Spleen (tissue), 11 donors: ENCODE measurements at regions not wholly inside any gene's neighbourhood (a gene's known extent, or its start where the extent isn't known, plus 50 kb on each side); places are given as distances from the start of the nearest gene placed in this dataset.

Experiments
- DNase-seq: peaks from one replicate; pipeline ENCODE4 v3.0.0-alpha.2; 2020
- H3K27ac ChIP-seq, 8 donors: fragments of 200-600 bp; sonication (generic) in 7 of 8; 1 replicate in 4 of 8; 2 replicates in 4 of 8; pipeline versions ENCODE4 v1.5.0 to v1.8.0; 2016 to 2021; ENCODE audit warnings: inconsistent platforms in 4 of 8, mild to moderate bottlenecking in 4 of 8, moderate library complexity in 1 of 8
- H3K27me3 ChIP-seq, 7 donors: fragments of 200-600 bp; sonication (generic) in 6 of 7; replicated peaks in 1 of 7; 1 replicate in 4 of 7; 2 replicates in 3 of 7; pipeline versions ENCODE4 v1.5.0 to v1.8.0; 2016 to 2021; ENCODE audit warnings: inconsistent platforms in 3 of 7, mild to moderate bottlenecking in 1 of 7
- H3K36me3 ChIP-seq, 6 donors: fragments of 200-600 bp; sonication (generic) in 5 of 6; 1 replicate in 4 of 6; 2 replicates in 2 of 6; pipeline versions ENCODE4 v1.5.0 to v1.8.0; 2016 to 2021; ENCODE audit warnings: inconsistent platforms in 2 of 6
- H3K4me1 ChIP-seq, 6 donors: fragments of 200-600 bp; sonication (generic) in 5 of 6; 1 replicate in 3 of 6; 2 replicates in 3 of 6; pipeline versions ENCODE4 v1.5.0 to v1.8.0; 2016 to 2021; ENCODE audit warnings: inconsistent platforms in 3 of 6
- H3K4me3 ChIP-seq, 8 donors: fragments of 200-600 bp; sonication (generic) in 7 of 8; 1 replicate in 4 of 8; 2 replicates in 4 of 8; pipeline versions ENCODE4 v1.5.0 to v1.8.0; 2016 to 2021; ENCODE audit warnings: inconsistent platforms in 4 of 8, mild to moderate bottlenecking in 4 of 8, moderate library complexity in 2 of 8
- H3K9me3 ChIP-seq, 8 donors: fragments of 200-600 bp; sonication (generic) in 7 of 8; 1 replicate in 4 of 8; 2 replicates in 4 of 8; pipeline versions ENCODE4 v1.5.0 to v1.8.0; 2016 to 2021; ENCODE audit warnings: inconsistent platforms in 4 of 8
- POLR2A ChIP-seq, 3 donors: fragments of 450-650 bp; IDR thresholded peaks; one replicate each; pipeline ENCODE4 v1.5.1; 2017; ENCODE audit warnings: antibody characterized with exemption in 3 of 3, mild to moderate bottlenecking in 1 of 3
- POLR2AphosphoS5 ChIP-seq, 3 donors: sonication (generic); formaldehyde crosslinking; IDR thresholded peaks; one replicate each; pipeline ENCODE4 v1.5.1; 2017; ENCODE audit warnings: antibody characterized with exemption in 3 of 3
- WGBS, 5 donors: extraction: QIAGEN DNeasy Blood & Tissue Kit in 3 of 5; methylation state at CpG; one replicate each; pipeline versions ENCODE4 v1.1.5 to v1.1.7; 2013 to 2018; 5-methylcytosine and 5-hydroxymethylcytosine counted together
- intact Hi-C: fragments of 100-400 bp; cut with DNase I; formaldehyde crosslinking; loops from one replicate; pipeline ENCODE4 v1.15.0; 2023; ENCODE audit warnings: low total_unique reads
- TF ChIP-seq, protein P1 (sequence below), 11 experiments: fragments of 200-600 bp in 7 of 11; fragments of 450-650 bp in 4 of 11; sonication (generic) in 4 of 11; IDR thresholded peaks in 8 of 11; conservative IDR thresholded peaks in 3 of 11; 1 replicate in 7 of 11; 2 replicates in 4 of 11; pipeline versions ENCODE4 v1.4.0 to v1.8.0; 2016 to 2021; ENCODE audit warnings: antibody characterized with exemption in 11 of 11, inconsistent platforms in 4 of 11, mild to moderate bottlenecking in 1 of 11
- donor health status: healthy with polysubstance abuse.
- donor health status: DM: no; HTN: no; CAD: no; lungs with moderate emphysema.
- donor health status: DM: no; HTN: no; CAD: no.
- donor health status: Bipolar disorder and iron deficiency.
- donor health status: healthy.
- donor health status: DM: no; HTN: no; CAD: no.
- donor health status: DM: yes; HTN: yes; CAD: no.

DNA sequence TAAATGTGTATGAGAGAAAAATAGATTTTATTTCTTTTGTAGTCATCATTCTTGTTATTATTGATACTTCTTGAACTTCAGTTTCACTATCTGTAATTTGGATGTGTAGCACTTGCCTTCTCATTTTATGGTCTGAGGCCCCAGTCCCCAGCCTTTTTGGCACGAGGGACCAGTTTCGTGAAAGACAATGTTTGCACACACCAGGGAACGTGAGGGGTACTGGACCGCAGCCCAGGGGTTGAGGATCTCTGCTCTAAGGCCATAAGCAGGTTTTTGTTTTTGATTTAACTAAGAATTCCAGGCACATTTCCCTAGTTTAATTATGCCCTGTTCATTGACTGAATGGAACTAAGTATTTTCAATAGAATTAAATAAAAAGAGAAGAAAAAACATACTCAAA, 261.5 kb downstream of the BMP2 start:
- Histone ChIP-seq H3K9me3 (peaks cover 0 to 6% (median 0%) of the 10 kb centered on the region in 8 donors), H3K4me3 (no peak overlapping the region), H3K36me3 (no peaks in the 10 kb centered on the region), H3K27ac (no peak overlapping the region), H3K27me3 (no peaks in the 10 kb centered on the region), H3K4me1 (peaks cover 0 to 6% (median 0%) of the 10 kb centered on the region in 6 donors)
- no peak for DNase-seq
- intact Hi-C loops: no loop called here
- WGBS, 5 donors: 79 to 87% (median 85%) methylated on average over 4 of the region's 4 CpGs
- no peak for TF ChIP-seq POLR2AphosphoS5 (IDR thresholded peaks at IDR 0.05)
- TF ChIP-seq, protein P1, sequence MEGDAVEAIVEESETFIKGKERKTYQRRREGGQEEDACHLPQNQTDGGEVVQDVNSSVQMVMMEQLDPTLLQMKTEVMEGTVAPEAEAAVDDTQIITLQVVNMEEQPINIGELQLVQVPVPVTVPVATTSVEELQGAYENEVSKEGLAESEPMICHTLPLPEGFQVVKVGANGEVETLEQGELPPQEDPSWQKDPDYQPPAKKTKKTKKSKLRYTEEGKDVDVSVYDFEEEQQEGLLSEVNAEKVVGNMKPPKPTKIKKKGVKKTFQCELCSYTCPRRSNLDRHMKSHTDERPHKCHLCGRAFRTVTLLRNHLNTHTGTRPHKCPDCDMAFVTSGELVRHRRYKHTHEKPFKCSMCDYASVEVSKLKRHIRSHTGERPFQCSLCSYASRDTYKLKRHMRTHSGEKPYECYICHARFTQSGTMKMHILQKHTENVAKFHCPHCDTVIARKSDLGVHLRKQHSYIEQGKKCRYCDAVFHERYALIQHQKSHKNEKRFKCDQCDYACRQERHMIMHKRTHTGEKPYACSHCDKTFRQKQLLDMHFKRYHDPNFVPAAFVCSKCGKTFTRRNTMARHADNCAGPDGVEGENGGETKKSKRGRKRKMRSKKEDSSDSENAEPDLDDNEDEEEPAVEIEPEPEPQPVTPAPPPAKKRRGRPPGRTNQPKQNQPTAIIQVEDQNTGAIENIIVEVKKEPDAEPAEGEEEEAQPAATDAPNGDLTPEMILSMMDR (IDR thresholded peaks at IDR 0.05 in 8 of 11, conservative IDR thresholded peaks at IDR 0.05 in 3 of 11): no peak
- TF ChIP-seq POLR2A (IDR thresholded peaks at IDR 0.05): no peak

DNA sequence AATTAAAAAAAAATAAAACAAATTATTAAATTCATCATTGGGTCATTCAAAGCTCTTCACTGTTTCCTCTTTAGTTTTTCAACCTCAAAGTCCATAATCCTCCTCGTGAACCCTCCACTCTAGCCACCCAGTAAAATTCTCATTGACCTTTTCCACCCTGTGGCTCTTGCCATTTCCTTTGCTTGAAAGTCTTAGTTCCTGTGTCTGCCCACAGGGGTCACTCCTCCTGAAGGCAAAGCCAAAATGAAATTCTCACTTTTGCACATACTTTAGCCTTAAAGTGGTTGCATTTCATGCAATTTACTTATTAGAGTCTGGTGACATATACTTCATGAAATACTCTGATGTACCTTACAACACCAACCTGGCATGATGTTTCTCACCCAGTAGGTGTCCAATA, 263.7 kb downstream of the BMP2 start:
- intact Hi-C loops: no loop called here
- H3K36me3 ChIP-seq: no peaks in the 10 kb centered on the region
- no peak overlapping the region for H3K27ac ChIP-seq
- WGBS, 5 donors: 15 to 21% (median 17%) methylated on average over 1 of the region's 1 CpG
- H3K4me3 ChIP-seq: no peak overlapping the region
- peaks cover 0 to 16% (median 2%) of the 10 kb centered on the region in 8 donors for H3K9me3 ChIP-seq
- DNase-seq: no peak
- H3K27me3 ChIP-seq: no peaks in the 10 kb centered on the region
- H3K4me1 ChIP-seq: peaks cover 0 to 6% (median 0%) of the 10 kb centered on the region in 6 donors
- no peak for TF ChIP-seq POLR2AphosphoS5 (IDR thresholded peaks at IDR 0.05)
- TF ChIP-seq, protein P1 (IDR thresholded peaks at IDR 0.05 in 8 of 11, conservative IDR thresholded peaks at IDR 0.05 in 3 of 11): peak in 1 of 11 experiments; percentile 19

DNA sequence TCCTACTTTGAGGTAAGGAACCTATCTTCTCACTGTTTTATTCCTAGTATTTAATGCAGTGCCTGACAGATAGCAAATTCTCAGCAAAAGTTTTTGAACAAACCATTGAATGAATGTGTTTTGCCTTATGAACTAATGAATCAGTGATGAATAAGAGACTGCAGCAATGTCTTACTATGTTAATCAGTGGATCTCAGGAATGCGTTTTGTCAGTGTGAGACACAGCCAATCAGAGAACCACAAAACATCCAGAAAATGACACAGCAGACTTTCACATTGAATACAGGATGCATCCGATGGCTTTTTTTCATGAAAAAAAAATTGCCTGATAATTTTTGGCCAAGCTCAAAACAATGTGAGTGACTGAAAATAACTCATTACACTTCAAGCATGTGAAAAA, 270.5 kb downstream of the BMP2 start:
- no peak for DNase-seq
- no peak for TF ChIP-seq POLR2A (IDR thresholded peaks at IDR 0.05)
- TF ChIP-seq POLR2AphosphoS5 (IDR thresholded peaks at IDR 0.05): no peak
- TF ChIP-seq, protein P1 (IDR thresholded peaks at IDR 0.05 in 8 of 11, conservative IDR thresholded peaks at IDR 0.05 in 3 of 11): no peak
- intact Hi-C loops: no loop called here
- Histone ChIP-seq H3K4me1 (no peaks in the 10 kb centered on the region), H3K4me3 (no peak overlapping the region), H3K36me3 (no peaks in the 10 kb centered on the region), H3K27ac (no peak overlapping the region), H3K27me3 (no peaks in the 10 kb centered on the region), H3K9me3 (peaks cover 0 to 16% (median 2%) of the 10 kb centered on the region in 8 donors)
- 69 to 85% (median 82%) methylated on average over 2 of the region's 2 CpGs for WGBS, 5 donors

DNA sequence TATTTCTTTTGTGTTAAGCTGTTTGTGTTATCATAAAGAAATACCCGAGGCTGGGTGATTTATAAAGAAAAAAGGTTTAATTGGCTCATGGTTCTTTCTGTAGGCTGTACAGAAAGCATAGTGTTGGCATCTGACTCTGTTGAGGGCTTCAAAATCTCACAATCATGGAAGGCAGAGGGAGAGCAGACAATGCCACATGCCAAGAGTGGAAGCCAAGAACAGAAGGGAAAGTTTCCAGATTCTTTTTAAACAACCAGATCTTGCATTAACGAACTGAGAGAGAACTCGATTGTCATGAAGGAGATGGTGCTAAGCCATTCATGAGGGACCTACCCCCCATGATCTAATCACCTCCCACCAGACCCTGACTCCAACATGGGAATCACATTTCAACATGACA, 290.1 kb downstream of the BMP2 start:
- no peak for DNase-seq

More for the DNA sequence above, 290.1 kb downstream of the BMP2 start:
- Histone ChIP-seq H3K4me3 (no peak overlapping the region), H3K4me1 (no peaks in the 10 kb centered on the region), H3K36me3 (no peaks in the 10 kb centered on the region), H3K27ac (no peak overlapping the region), H3K27me3 (no peaks in the 10 kb centered on the region), H3K9me3 (no peaks in the 10 kb centered on the region)
- intact Hi-C loops: no loop called here
- WGBS, 5 donors: 75 to 92% (median 85%) methylated on average over 3 of the region's 3 CpGs
- TF ChIP-seq POLR2AphosphoS5 (IDR thresholded peaks at IDR 0.05) (no peak), POLR2A (IDR thresholded peaks at IDR 0.05) (no peak)
- TF ChIP-seq, protein P1 (IDR thresholded peaks at IDR 0.05 in 8 of 11, conservative IDR thresholded peaks at IDR 0.05 in 3 of 11): no peak
